ENCODE measurements at regions not wholly inside any gene's neighbourhood (a gene's known extent, or its start where the extent isn't known, plus 50 kb on each side); places are given as distances from the start of the nearest gene placed in this dataset.

DNA sequence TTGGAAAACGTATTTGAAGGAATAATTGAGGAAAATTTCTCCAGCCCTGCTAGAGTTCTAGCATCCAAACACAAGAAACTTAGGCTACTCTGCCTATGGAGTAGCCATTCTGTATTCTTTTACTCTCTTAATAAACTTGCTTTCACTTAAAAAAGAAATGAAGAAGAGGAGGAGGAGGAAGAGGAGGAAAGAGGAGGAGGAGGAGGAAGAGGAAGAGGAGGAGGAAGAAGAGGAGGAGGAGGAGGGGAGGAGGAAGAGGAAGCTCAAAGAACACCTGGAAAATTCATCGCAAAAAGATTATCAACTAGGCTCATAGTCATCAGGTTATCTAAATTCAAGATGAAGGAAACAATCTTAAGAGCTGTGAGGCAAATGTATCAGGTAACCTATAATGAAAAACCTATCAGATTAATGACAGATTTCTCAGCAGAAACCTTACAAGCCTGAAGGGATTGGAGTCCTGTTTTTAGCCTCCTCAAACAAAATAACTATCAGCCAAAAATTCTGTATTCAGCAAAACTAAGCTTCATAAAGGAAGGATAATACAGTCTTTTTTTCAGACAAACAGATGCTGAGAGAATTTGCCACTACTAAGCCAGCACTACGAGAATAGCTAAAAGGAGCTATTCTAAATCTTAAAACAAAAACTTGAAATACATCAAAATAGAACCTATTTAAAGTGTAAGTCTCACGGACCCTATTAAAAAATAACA, 56.2 kb upstream of the DSC1 start:
- no peaks in the 10 kb centered on the region for H3K23me2 ChIP-seq (ENCODE audit: low read depth, low read length)
- FAIRE-seq, result no peak
- ChIA-PET CTCF (ENCODE audit: partially characterized antibody) (interaction anchor here (1.0 to 1.2 kb wide), 2 partner anchors 22 to 40 kb away, joined by 3 to 5 read pairs; no protein-coding TSS in a partner anchor), POLR2A (ENCODE audit: partially characterized antibody) (no interaction called here)
- H2AK5ac ChIP-seq (ENCODE audit: low read depth, low read length), result no peak overlapping the region
- 0 out of 4 replicates have a peak, but pooled peaks cover 0 to 3% of the 10 kb centered on the region in 2 experiments for H3K9me3 ChIP-seq (ENCODE audit: insufficient read depth in 2 of 2, low read depth in 1 of 2, low read length in 1 of 2)
- H2BK5ac ChIP-seq (ENCODE audit: low read depth, low read length), result no peak overlapping the region
- no peak overlapping the region for H3K4ac ChIP-seq (replicated peaks; ENCODE audit: insufficient read length, low read depth, low read length)
- DNase-seq (ENCODE audit: low read depth in 1 of 2, low spot score in 2 of 2), result no peak
- no peaks in the 10 kb centered on the region for H4K20me1 ChIP-seq (replicated peaks in 1 of 2; ENCODE audit: control insufficient read depth in 1 of 2, insufficient read depth in 2 of 2, low read length in 2 of 2)
- no peak overlapping the region for H3K4me3 ChIP-seq (ENCODE audit: extremely low read depth in 1 of 4, insufficient read depth in 2 of 4, low read depth in 3 of 4, low read length in 4 of 4)
- no peak overlapping the region for H4K91ac ChIP-seq (replicated peaks; ENCODE audit: insufficient read length, low read length)
- H3K4me2 ChIP-seq (ENCODE audit: insufficient read depth in 1 of 2, low read depth in 2 of 2, low read length in 2 of 2), result no peak overlapping the region
- H3K27me3 ChIP-seq (replicated peaks in 1 of 4; ENCODE audit: control insufficient read depth in 3 of 4, extremely low read depth in 1 of 4, insufficient read depth in 3 of 4, low read length in 3 of 4), result no peaks in the 10 kb centered on the region
- H3K4me1 ChIP-seq (replicated peaks in 1 of 4; ENCODE audit: control insufficient read depth in 3 of 4, insufficient read depth in 4 of 4, low read length in 3 of 4), result peaks cover 0 to 4% (median 1%) of the 10 kb centered on the region in 4 experiments; a peak in 4 of 7 replicates
- H2BK120ac ChIP-seq (replicated peaks; ENCODE audit: low read depth, low read length), result no peak overlapping the region
- H3K9ac ChIP-seq (replicated peaks in 1 of 4; ENCODE audit: extremely low read depth in 1 of 4, low read depth in 3 of 4, low read length in 3 of 4), result no peak overlapping the region
- H3K14ac ChIP-seq (ENCODE audit: insufficient read length), result no peak overlapping the region
- no peak overlapping the region for H2BK20ac ChIP-seq (ENCODE audit: low read length)
- no peaks in the 10 kb centered on the region for H3K36me3 ChIP-seq (ENCODE audit: control insufficient read depth in 2 of 4, insufficient read depth in 4 of 4, low read length in 3 of 4)
- no peak overlapping the region for H3K23ac ChIP-seq (ENCODE audit: insufficient read length)
- H3K79me1 ChIP-seq (ENCODE audit: low read depth, low read length), result no peaks in the 10 kb centered on the region
- no peak overlapping the region for H3K18ac ChIP-seq (ENCODE audit: extremely low read depth, low read length)
- no peak overlapping the region for H4K5ac ChIP-seq (ENCODE audit: insufficient read length, low read depth, low read length)
- H3K56ac ChIP-seq (replicated peaks; ENCODE audit: insufficient read length, low read depth, low read length), result no peak overlapping the region
- no peak overlapping the region for H2BK15ac ChIP-seq (ENCODE audit: low read length)
- no peak overlapping the region for H2AFZ ChIP-seq (ENCODE audit: low read length)
- no peak overlapping the region for H2BK12ac ChIP-seq (ENCODE audit: low read depth, low read length)
- no peak overlapping the region for H4K8ac ChIP-seq (ENCODE audit: extremely low read depth, insufficient read depth, low read length)
- 94% methylated on average over 4 of the region's 4 CpGs; no CpG with 5 or more reads in 1 of the 2 experiments for WGBS, 2 experiments (ENCODE audit: extremely low coverage in 1 of 2, insufficient coverage in 1 of 2, insufficient read length in 1 of 2, insufficient replicate concordance in 2 of 2, low coverage in 1 of 2, low lambda C conversion rate in 2 of 2, missing lambda C conversion rate in 1 of 2)
- no peaks in the 10 kb centered on the region for H3K79me2 ChIP-seq (ENCODE audit: control insufficient read depth in 1 of 2, insufficient read depth in 2 of 2, low read length in 2 of 2)
- H3K27ac ChIP-seq (ENCODE audit: low read depth, low read length), result no peak overlapping the region
- TF ChIP-seq, protein P1, sequence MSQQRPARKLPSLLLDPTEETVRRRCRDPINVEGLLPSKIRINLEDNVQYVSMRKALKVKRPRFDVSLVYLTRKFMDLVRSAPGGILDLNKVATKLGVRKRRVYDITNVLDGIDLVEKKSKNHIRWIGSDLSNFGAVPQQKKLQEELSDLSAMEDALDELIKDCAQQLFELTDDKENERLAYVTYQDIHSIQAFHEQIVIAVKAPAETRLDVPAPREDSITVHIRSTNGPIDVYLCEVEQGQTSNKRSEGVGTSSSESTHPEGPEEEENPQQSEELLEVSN (IDR thresholded peaks at IDR 0.05), result no peak
- TF ChIP-seq BCL11A (IDR thresholded peaks at IDR 0.05; ENCODE audit: low read depth in 2 of 2, low read length in 2 of 2), result no peak
- TF ChIP-seq KDM1A (IDR thresholded peaks at IDR 0.05; ENCODE audit: borderline replicate concordance, low read length), result no peak
- no peak for TF ChIP-seq HDAC2 (IDR thresholded peaks at IDR 0.05; ENCODE audit: borderline replicate concordance in 1 of 2, low read depth in 2 of 2, low read length in 2 of 2)

All from H1 (cell line).